ENCODE measurements at regions not wholly inside any gene's neighbourhood (a gene's known extent, or its start where the extent isn't known, plus 50 kb on each side); places are given as distances from the start of the nearest gene placed in this dataset.

DNA sequence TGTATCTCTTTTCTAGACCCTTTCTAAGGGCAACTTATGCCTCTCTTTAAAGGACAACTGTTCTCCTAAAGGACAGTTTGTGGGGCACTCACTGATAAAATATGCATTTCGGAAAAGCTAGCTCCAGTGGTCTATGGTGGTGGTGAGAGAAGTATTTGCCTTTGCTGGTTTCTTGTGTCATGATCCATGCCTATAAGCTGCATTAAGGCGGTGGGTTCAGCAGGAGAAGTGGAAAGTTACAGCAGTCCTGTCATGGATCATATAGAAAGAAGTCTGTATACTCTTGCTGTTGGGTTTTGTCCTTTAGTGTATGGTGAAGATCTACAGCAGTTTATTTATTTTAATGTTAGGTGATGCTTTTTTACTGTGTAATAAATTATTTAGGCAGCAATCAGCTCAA lies 563.9 kb upstream of the PSMD7 start:
- WGBS, 2 donors = 92 to 97% methylated on average over 2 of the region's 2 CpGs
- H3K9me3 ChIP-seq = no peaks in the 10 kb centered on the region
- no peak overlapping the region for H3K4me3 ChIP-seq
- no peaks in the 10 kb centered on the region for H3K4me1 ChIP-seq
- DNase-seq = no peak
- no peaks in the 10 kb centered on the region for H3K36me3 ChIP-seq
- no peaks in the 10 kb centered on the region for H3K27me3 ChIP-seq
- TF ChIP-seq POLR2AphosphoS5 (IDR thresholded peaks at IDR 0.05) = no peak
- TF ChIP-seq EP300 (IDR thresholded peaks at IDR 0.05) = no peak
- no peak for TF ChIP-seq POLR2A (IDR thresholded peaks at IDR 0.05)
- TF ChIP-seq, protein P1, sequence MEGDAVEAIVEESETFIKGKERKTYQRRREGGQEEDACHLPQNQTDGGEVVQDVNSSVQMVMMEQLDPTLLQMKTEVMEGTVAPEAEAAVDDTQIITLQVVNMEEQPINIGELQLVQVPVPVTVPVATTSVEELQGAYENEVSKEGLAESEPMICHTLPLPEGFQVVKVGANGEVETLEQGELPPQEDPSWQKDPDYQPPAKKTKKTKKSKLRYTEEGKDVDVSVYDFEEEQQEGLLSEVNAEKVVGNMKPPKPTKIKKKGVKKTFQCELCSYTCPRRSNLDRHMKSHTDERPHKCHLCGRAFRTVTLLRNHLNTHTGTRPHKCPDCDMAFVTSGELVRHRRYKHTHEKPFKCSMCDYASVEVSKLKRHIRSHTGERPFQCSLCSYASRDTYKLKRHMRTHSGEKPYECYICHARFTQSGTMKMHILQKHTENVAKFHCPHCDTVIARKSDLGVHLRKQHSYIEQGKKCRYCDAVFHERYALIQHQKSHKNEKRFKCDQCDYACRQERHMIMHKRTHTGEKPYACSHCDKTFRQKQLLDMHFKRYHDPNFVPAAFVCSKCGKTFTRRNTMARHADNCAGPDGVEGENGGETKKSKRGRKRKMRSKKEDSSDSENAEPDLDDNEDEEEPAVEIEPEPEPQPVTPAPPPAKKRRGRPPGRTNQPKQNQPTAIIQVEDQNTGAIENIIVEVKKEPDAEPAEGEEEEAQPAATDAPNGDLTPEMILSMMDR (IDR thresholded peaks at IDR 0.05) = no peak
- no peak for ATAC-seq (ENCODE audit: low FRiP score in 2 of 2)
- H3K27ac ChIP-seq = no peak overlapping the region

DNA sequence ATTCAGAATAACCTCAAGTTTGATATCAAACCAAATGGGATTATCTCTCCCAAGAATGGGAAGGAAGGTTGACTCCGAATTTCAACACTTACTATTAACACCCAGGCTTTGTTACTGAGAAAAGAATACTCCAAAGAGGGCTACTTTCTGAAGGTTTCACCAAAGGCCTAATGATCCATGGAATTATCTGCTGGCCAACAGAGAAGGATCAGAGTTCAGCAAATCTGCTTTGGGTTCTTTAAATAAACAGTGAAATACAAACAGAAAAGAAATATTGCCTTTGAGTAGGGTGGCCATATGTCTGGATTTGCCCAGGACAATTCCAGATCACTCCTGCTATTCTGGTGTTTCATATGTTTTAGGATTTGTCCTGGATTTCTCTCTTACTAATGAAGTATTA lies 564.5 kb upstream of the PSMD7 start:
- no peak for TF ChIP-seq POLR2AphosphoS5 (IDR thresholded peaks at IDR 0.05)
- no peak for TF ChIP-seq POLR2A (IDR thresholded peaks at IDR 0.05)
- TF ChIP-seq, protein P1 (IDR thresholded peaks at IDR 0.05) = no peak
- TF ChIP-seq EP300 (IDR thresholded peaks at IDR 0.05) = no peak
- DNase-seq = no peak
- Histone ChIP-seq H3K36me3 (no peaks in the 10 kb centered on the region), H3K9me3 (no peaks in the 10 kb centered on the region), H3K4me3 (no peak overlapping the region), H3K27me3 (no peaks in the 10 kb centered on the region), H3K4me1 (no peaks in the 10 kb centered on the region), H3K27ac (no peak overlapping the region)
- WGBS, 2 donors = 81 to 92% methylated on average over 1 of the region's 1 CpG
- no peak for ATAC-seq (ENCODE audit: low FRiP score in 2 of 2)

DNA sequence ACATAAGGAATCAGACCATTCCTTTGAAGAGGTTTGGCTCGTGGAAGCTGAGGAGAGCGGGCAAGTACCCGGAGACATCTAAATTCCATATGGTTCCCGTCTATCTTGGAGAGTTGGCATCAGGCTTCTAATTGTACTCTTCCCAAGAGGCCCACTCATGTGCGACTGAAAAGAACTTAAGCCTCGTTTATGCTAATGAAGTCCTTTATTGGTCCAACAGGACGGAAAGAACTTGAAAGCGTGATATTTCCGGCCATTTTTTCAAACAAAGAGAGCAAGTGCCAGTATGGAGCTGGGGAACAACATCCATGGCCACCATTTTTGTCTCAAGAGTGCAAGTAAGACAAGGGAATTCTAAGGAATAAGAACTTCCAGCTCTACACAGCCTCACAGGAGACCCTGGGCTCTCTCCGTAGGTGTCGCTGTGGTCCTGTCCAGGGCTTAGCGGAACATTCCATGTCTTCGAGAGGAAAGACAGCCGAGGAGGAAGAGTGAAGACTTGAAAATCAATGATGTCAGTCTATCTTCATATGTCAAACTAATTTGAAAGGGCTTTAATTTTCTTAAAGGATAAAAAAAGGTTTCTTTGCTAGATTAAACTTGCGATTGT lies 566.0 kb upstream of the PSMD7 start:
- ATAC-seq (ENCODE audit: low FRiP score in 2 of 2) (no peak), DNase-seq (no peak)
- no peaks in the 10 kb centered on the region for H3K9me3 ChIP-seq
- H3K27me3 ChIP-seq = no peaks in the 10 kb centered on the region
- TF ChIP-seq POLR2AphosphoS5 (IDR thresholded peaks at IDR 0.05) (no peak), EP300 (IDR thresholded peaks at IDR 0.05) (no peak), POLR2A (IDR thresholded peaks at IDR 0.05) (no peak)
- TF ChIP-seq, protein P1 (IDR thresholded peaks at IDR 0.05) = no peak
- no peaks in the 10 kb centered on the region for H3K4me1 ChIP-seq
- WGBS, 2 donors = 84 to 91% methylated on average over 15 of the region's 15 CpGs
- H3K27ac ChIP-seq = no peak overlapping the region
- no peaks in the 10 kb centered on the region for H3K36me3 ChIP-seq
- no peak overlapping the region for H3K4me3 ChIP-seq

DNA sequence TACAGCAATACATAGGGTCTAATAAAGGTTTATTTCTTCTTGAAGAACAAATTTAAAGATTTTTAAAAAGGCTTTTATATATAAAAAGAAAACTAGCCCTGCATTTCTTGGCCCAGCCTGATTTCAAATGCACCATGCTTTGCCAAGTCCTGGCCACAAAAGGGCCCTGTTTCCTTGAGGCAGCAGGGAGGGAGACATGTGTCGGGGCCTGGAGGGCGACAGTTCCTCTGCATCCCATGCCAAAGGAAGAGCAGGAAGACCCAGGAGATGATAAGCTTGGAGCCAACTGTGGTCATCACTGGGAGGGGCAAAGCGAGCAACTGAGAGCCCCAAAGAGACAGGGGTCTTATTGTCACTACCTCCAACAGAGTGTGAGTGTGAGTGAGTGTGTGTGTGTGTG lies 571.5 kb upstream of the PSMD7 start:
- DNase-seq (no peak), ATAC-seq (ENCODE audit: low FRiP score in 2 of 2) (peak in 1 of 2 donors; percentile 8)
- TF ChIP-seq EP300 (IDR thresholded peaks at IDR 0.05) = no peak
- TF ChIP-seq, protein P1 (IDR thresholded peaks at IDR 0.05) = no peak
- no peak for TF ChIP-seq POLR2AphosphoS5 (IDR thresholded peaks at IDR 0.05)
- TF ChIP-seq POLR2A (IDR thresholded peaks at IDR 0.05) = no peak
- no peaks in the 10 kb centered on the region for H3K4me1 ChIP-seq
- H3K27me3 ChIP-seq = no peaks in the 10 kb centered on the region
- H3K27ac ChIP-seq = no peak overlapping the region
- no peaks in the 10 kb centered on the region for H3K36me3 ChIP-seq
- no peaks in the 10 kb centered on the region for H3K9me3 ChIP-seq
- 55 to 76% methylated on average over 3 of the region's 3 CpGs for WGBS, 2 donors
- no peak overlapping the region for H3K4me3 ChIP-seq

DNA sequence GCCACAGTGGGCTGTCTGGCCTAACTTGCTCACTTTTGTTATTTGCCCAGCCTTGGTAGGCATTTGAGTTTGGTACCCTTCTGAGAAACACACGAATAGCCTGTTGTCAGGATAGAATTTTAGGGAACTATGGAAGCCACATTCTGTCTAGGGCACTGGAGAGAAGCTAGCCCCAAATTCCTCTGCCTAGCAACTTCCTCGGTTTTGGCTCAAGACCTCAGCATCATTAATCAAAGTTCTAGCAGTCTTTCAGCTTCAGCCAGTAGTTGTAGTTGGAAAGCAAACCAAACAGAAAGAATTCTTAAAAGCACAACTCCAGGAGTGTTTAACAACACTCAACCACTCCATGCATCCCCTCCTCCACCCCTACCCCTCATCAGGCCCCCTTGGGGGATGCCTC lies 572.1 kb upstream of the PSMD7 start:
- H3K27ac ChIP-seq = no peak overlapping the region
- TF ChIP-seq, protein P1 (IDR thresholded peaks at IDR 0.05) = no peak
- no peak for TF ChIP-seq POLR2A (IDR thresholded peaks at IDR 0.05)
- no peak for TF ChIP-seq EP300 (IDR thresholded peaks at IDR 0.05)
- H3K36me3 ChIP-seq = no peaks in the 10 kb centered on the region
- H3K4me3 ChIP-seq = no peak overlapping the region
- no peaks in the 10 kb centered on the region for H3K4me1 ChIP-seq
- no peaks in the 10 kb centered on the region for H3K27me3 ChIP-seq
- ATAC-seq (ENCODE audit: low FRiP score in 2 of 2) (no peak), DNase-seq (no peak)
- WGBS, 2 donors = 0 to 49% methylated on average over 1 to 2 of the region's 2 CpGs
- no peaks in the 10 kb centered on the region for H3K9me3 ChIP-seq

Measured in upper lobe of left lung (tissue), 6 donors.